HG02852 (cell line): ENCODE measurements at regions not wholly inside any gene's neighbourhood (a gene's known extent, or its start where the extent isn't known, plus 50 kb on each side); places are given as distances from the start of the nearest gene placed in this dataset.

Experiments used
- ATAC-seq: cut with Tn5 transposase; IDR thresholded peaks from one replicate; pipeline ENCODE4 v1.9.1; 2021; ENCODE audit warnings: mild to moderate bottlenecking, moderate library complexity; ENCODE audit not compliant: unreplicated experiment

DNA sequence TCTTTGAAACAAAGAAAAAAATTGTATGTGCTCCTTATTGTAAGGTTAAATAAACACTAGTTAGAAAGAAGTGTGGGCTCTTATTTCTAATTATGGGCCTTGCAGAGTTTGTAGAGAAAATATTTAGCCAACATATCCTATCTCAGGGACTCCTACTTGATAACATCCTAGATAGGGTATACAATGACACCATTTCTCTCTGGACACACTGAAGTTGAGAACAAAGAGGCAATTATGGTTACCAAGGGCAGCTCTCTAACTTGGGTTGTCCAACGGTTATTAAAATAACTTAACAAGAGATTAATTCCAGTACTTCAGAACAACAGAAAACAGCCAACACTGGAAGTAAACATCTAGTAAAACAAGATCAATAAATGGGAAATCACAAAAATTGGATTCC is 69.0 kb upstream of the ZC3H11B start:
- ATAC-seq, result no peak

DNA sequence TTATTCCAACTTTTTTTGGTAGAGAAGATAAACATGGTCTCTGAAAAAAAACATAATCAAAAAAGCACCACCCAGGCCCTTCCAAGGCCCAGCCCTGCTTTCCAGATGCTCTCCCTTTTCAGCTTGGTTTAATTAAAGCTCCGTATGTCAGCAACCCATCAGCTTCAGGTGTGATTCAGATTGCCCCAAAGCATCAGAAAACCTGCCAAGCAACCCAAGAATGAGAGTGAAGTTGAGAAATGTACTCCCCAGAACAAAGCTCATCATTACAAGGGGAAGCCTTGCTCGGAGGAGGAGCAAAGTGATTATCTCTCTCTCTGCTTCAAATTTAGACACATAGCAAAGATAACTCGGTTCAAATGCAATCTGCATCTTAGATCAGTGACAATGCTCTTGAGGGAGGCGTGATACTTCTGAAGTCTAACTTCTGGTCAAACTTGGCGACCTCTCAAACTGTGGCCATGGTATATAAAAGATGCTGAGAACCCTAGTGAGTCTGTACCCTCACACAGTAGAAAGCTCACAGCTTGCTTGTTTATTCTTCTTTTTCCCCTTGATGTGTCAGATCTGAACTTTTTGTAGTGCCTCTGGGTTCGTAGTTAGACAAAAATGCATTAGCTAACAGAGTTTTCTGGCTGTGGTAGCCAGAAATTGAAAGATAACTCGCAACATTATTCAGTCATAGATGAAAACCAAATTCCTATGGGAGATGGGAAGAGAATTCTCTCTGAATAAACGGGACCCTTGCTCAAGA is 63.3 kb upstream of the ZC3H11B start:
- ATAC-seq, result no peak

DNA sequence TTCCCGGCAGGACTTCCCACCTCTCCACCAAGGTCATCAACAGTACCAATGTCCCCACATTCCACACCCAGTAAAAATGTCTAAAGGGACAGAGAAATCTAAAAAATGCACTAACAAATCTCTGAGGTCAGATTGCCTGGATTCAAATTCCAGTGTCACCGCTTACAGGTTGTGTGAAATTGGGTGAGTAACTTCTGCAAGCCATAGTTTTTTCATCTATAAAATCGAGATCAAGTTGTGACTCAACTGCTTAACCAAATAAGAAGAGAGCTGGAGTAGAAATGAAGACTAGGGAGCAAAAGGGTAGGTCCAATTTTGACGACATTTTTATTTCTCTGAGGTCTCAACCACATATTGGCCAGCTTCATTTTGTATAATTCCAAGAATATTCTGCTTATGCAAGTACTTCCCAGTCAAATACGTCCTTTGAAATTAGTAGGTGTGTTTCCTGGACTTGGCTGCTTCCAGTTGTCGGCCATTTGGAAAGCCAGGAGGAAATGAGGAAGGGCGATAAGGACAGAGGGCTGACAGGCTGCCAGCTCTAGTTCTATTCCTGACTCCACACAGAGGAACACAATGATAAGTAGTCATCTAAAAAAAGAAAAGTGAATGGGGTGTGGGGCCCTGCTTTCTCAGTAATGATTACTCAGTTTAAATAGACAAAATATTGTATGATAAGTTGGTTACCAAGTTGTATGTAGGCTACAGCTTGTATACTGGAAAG is 57.7 kb upstream of the ZC3H11B start:
- no peak for ATAC-seq

DNA sequence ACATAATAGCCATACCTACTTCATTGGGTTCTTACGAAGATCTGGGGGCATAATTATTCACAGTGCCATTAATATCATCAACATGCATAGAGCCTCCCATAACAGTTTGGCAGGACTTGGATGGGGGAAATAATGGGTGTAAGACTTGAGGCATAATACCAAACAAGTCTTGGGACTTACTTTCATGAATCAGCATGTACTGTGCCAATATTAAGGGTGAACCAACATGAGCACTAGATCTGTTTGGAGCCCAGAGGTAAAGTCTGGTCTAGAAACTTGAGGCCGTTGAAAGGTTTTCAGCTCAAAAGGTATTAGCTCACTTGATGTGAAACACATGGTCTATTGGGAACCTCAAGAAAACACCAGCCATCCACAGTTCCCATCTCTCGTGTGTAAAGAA is 56.7 kb upstream of the ZC3H11B start:
- no peak for ATAC-seq

DNA sequence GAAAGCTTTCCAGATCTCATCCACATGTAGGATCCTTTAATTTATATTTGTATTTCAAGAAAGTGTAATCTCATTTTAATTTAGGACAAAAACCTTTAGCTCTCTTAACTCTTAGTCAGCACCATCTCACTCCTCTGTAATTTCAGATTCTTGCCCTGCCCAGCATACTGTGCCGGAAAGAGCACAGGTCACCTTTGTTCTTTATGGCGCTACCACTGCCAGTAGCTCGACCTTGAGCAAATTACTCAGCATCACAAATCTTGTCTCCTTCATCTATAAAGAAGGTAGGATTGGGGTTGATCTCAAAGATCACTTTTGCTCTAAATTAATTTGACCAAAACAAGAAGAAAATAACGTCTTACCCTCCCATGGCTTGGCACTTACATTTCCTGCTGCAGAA is 56.1 kb upstream of the ZC3H11B start:
- ATAC-seq, result no peak

DNA sequence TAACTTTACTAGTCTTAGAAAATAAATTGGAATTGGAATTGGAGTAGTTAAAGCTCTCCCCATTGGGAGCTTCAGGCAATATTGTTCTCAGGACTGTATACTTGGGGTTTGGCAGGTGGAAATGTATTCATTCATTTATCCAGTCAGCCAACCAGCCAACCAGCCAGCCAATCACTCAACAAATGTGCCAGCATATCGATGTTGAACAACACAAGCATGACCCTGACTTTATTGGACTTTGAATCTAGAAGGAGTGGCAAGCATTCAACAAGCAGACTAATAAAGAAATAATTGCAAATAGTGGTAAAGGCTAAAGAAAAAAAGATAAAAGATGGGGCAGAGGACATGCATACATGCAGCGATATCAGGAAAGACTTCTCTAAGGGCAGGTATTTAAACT is 55.5 kb upstream of the ZC3H11B start:
- ATAC-seq, result no peak

DNA sequence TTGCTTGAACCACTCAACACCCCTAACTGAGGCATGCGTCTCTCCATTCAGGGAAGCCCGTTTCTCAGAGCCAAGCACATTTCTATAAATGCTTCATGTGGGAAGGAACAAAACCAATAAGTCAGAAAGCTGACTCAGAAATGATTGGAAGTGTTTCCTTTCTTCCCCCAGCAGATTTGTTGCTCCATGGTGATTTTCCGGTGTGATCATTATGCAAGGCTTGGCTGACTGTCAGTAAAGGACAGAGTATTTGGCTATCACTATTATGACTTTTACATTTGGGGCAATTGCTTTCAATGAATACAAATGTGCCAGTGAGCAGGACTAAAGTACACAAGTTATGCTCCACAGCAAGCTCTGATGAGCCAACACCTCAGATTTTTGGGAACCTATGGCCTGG is 53.3 kb upstream of the ZC3H11B start:
- no peak for ATAC-seq

DNA sequence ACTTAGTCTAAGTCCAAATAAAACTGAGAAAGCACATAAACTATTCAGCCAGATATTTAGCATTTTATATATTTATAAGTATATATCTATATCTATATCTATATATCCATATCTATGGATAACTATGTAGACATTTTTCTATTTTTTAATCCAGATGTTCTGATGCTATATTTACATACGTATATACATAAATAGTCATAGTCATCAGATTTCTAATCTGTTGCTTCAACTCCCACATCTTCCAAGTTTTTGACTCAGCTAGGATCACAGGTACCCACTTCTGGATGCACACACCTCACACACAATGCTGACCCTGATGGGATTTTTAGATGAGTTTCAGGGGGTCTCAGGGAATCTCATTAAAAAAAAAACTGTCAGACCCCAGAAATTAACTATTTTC is 52.2 kb upstream of the ZC3H11B start:
- no peak for ATAC-seq

DNA sequence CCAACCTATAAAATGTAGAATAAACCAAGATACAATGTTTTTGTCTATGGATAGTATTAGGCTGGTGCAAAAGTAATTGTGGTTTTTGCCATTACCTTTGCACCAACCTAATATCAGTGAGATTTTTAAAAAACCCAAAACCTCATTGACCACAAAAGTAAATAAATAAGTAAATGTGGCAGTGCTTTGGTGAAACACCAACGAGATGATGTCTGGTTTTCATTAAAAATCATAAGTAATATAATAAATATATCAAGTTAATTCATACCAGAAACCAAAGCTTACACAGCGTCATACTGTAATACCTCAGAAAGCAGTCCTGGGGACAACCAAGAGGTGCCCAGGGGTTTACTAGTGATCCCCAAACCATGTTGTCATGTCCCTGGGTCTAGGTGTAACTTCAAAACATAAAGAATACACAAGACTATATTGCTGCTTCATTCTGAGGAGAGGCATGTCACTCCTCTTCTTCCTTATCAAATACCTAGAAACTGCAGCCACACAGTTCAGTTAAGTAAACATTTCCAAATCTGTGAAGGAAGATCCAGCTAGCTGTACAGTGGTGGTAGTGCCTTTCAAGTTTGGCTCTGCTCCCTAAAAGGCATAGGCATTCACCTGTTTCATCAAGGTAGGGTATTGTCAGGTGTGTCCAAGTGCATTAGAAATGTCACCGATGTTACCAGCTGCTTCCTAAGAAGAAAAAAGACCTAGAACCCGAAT is 51.6 kb upstream of the ZC3H11B start:
- ATAC-seq, result no peak
